ENCODE measurements at regions not wholly inside any gene's neighbourhood (a gene's known extent, or its start where the extent isn't known, plus 50 kb on each side); places are given as distances from the start of the nearest gene placed in this dataset.

GRCh38 chr15:39430389-39430788 lies 150.5 kb upstream of the THBS1 start:
- no peak overlapping the region for H4K8ac ChIP-seq (ENCODE audit: extremely low read depth, insufficient read depth, low read length)
- no peak for FAIRE-seq
- no peak overlapping the region for H4K91ac ChIP-seq (replicated peaks; ENCODE audit: insufficient read length, low read length)
- H3K14ac ChIP-seq (ENCODE audit: insufficient read length) = no peak overlapping the region
- H3K4ac ChIP-seq (replicated peaks; ENCODE audit: insufficient read length, low read depth, low read length) = no peak overlapping the region
- no peak overlapping the region for H2BK12ac ChIP-seq (ENCODE audit: low read depth, low read length)
- H2BK120ac ChIP-seq (replicated peaks; ENCODE audit: low read depth, low read length) = no peak overlapping the region
- no peak overlapping the region for H4K5ac ChIP-seq (ENCODE audit: insufficient read length, low read depth, low read length)
- CTCF ChIA-PET (ENCODE audit: partially characterized antibody) = interaction anchor here (0.6 to 0.8 kb wide), 2 partner anchors 9 to 23 kb away, joined by 3 read pairs; no protein-coding TSS in a partner anchor
- WGBS, 2 experiments (ENCODE audit: extremely low coverage in 1 of 2, insufficient coverage in 1 of 2, insufficient read length in 1 of 2, insufficient replicate concordance in 2 of 2, low coverage in 1 of 2, low lambda C conversion rate in 2 of 2, missing lambda C conversion rate in 1 of 2) = 93% methylated on average over 3 of the region's 3 CpGs; no CpG with 5 or more reads in 1 of the 2 experiments
- H2BK5ac ChIP-seq (ENCODE audit: low read depth, low read length) = no peak overlapping the region
- POLR2A ChIA-PET (ENCODE audit: partially characterized antibody) = no interaction called here
- no peaks in the 10 kb centered on the region for H3K79me2 ChIP-seq (ENCODE audit: control insufficient read depth in 1 of 2, insufficient read depth in 2 of 2, low read length in 2 of 2)
- no peak overlapping the region for H3K9ac ChIP-seq (replicated peaks in 1 of 4; ENCODE audit: extremely low read depth in 1 of 4, low read depth in 3 of 4, low read length in 3 of 4)
- H3K9me3 ChIP-seq (ENCODE audit: insufficient read depth in 2 of 2, low read depth in 1 of 2, low read length in 1 of 2) = no peaks in the 10 kb centered on the region
- no peak overlapping the region for H3K4me2 ChIP-seq (ENCODE audit: insufficient read depth in 1 of 2, low read depth in 2 of 2, low read length in 2 of 2)
- no peak for DNase-seq (ENCODE audit: low read depth in 1 of 2, low spot score in 2 of 2)
- no peaks in the 10 kb centered on the region for H3K23me2 ChIP-seq (ENCODE audit: low read depth, low read length)
- H3K4me3 ChIP-seq (ENCODE audit: extremely low read depth in 1 of 4, insufficient read depth in 2 of 4, low read depth in 3 of 4, low read length in 4 of 4) = no peak overlapping the region
- H3K79me1 ChIP-seq (ENCODE audit: low read depth, low read length) = no peaks in the 10 kb centered on the region
- H3K18ac ChIP-seq (ENCODE audit: extremely low read depth, low read length) = no peak overlapping the region
- no peak overlapping the region for H2AK5ac ChIP-seq (ENCODE audit: low read depth, low read length)
- TF ChIP-seq SIN3A (conservative IDR thresholded peaks at IDR 0.05 in 1 of 2, IDR thresholded peaks at IDR 0.05 in 1 of 2; ENCODE audit: low read depth in 1 of 2, low read length in 2 of 2) (no peak), CHD2 (IDR thresholded peaks at IDR 0.05; ENCODE audit: low read length) (no peak), POU5F1 (IDR thresholded peaks at IDR 0.05; ENCODE audit: low read depth, low read length) (no peak), SIRT6 (IDR thresholded peaks at IDR 0.05; ENCODE audit: low read length) (no peak)
- H2BK15ac ChIP-seq (ENCODE audit: low read length) = no peak overlapping the region
- H2BK20ac ChIP-seq (ENCODE audit: low read length) = no peak overlapping the region
- H2AFZ ChIP-seq (ENCODE audit: low read length) = no peak overlapping the region; the same call in 1 of the 2 replicates
- peaks cover 2 to 9% (median 4%) of the 10 kb centered on the region in 4 experiments; a peak in 6 of 7 replicates for H3K4me1 ChIP-seq (replicated peaks in 1 of 4; ENCODE audit: control insufficient read depth in 3 of 4, insufficient read depth in 4 of 4, low read length in 3 of 4)
- H3K27ac ChIP-seq (ENCODE audit: low read depth, low read length) = no peak overlapping the region
- no peaks in the 10 kb centered on the region for H4K20me1 ChIP-seq (replicated peaks in 1 of 2; ENCODE audit: control insufficient read depth in 1 of 2, insufficient read depth in 2 of 2, low read length in 2 of 2)
- no peaks in the 10 kb centered on the region; a peak in 1 of 7 replicates for H3K27me3 ChIP-seq (replicated peaks in 1 of 4; ENCODE audit: control insufficient read depth in 3 of 4, extremely low read depth in 1 of 4, insufficient read depth in 3 of 4, low read length in 3 of 4)
- no peaks in the 10 kb centered on the region for H3K36me3 ChIP-seq (ENCODE audit: control insufficient read depth in 2 of 4, insufficient read depth in 4 of 4, low read length in 3 of 4)
- H3K23ac ChIP-seq (ENCODE audit: insufficient read length) = no peak overlapping the region
- H3K56ac ChIP-seq (replicated peaks; ENCODE audit: insufficient read length, low read depth, low read length) = no peak overlapping the region
